Thoracic aorta (tissue), 2 donors: ENCODE measurements at regions not wholly inside any gene's neighbourhood (a gene's known extent, or its start where the extent isn't known, plus 50 kb on each side); places are given as distances from the start of the nearest gene placed in this dataset.

ENCODE experiments used
- ATAC-seq: fragments of 150-250 bp; one replicate; pipeline ENCODE4 v1.8.0; 2017; ENCODE audit warnings: low read depth; ENCODE audit not compliant: insufficient number of reproducible peaks, low FRiP score
- DNase-seq: peaks from one replicate; pipeline ENCODE4 v3.0.0-alpha.2; 2020; ENCODE audit warnings: low spot score
- H3K27ac ChIP-seq, 2 donors: fragments of 200-600 bp; sonication (generic); 1 replicate in 1 of 2; 2 replicates in 1 of 2; pipeline ENCODE4 v1.5.1; 2016; ENCODE audit warnings: mild to moderate bottlenecking in 2 of 2, moderate library complexity in 2 of 2
- H3K27me3 ChIP-seq: fragments of 200-600 bp; sonication (generic); replicated peaks from 2 replicates; pipeline ENCODE4 v1.6.0; 2016; ENCODE audit warnings: mild to moderate bottlenecking; ENCODE audit not compliant: insufficient read depth
- H3K36me3 ChIP-seq: fragments of 200-600 bp; sonication (generic); one replicate; pipeline ENCODE4 v1.5.1; 2016
- H3K4me1 ChIP-seq, 2 donors: fragments of 200-600 bp; sonication (generic); 1 replicate in 1 of 2; 2 replicates in 1 of 2; pipeline versions ENCODE4 v1.5.1 to v1.6.0; 2016; ENCODE audit warnings: low read depth in 2 of 2, mild to moderate bottlenecking in 1 of 2; ENCODE audit not compliant: control insufficient read depth in 1 of 2
- H3K4me3 ChIP-seq: fragments of 200-600 bp; sonication (generic); 2 replicates; pipeline ENCODE4 v1.5.1; 2016; ENCODE audit warnings: mild to moderate bottlenecking
- H3K9me3 ChIP-seq: fragments of 200-600 bp; sonication (generic); 2 replicates; pipeline ENCODE4 v1.5.1; 2016
- CTCF ChIP-seq: fragments of 200-600 bp; sonication (generic); IDR thresholded peaks from one replicate; pipeline ENCODE4 v1.5.1; 2019; ENCODE audit warnings: antibody characterized with exemption

- Histone ChIP-seq H3K27me3 (no peaks in the 10 kb centered on the region), H3K36me3 (no peaks in the 10 kb centered on the region), H3K9me3 (no peaks in the 10 kb centered on the region), H3K27ac (no peak overlapping the region), H3K4me3 (no peak overlapping the region), H3K4me1 (no peaks in the 10 kb centered on the region)
- ATAC-seq (no peak), DNase-seq (no peak)
- no peak for TF ChIP-seq CTCF
Observed at GRCh38 chr2:120425014-120425413, 79.1 kb downstream of the INHBB start.

DNA sequence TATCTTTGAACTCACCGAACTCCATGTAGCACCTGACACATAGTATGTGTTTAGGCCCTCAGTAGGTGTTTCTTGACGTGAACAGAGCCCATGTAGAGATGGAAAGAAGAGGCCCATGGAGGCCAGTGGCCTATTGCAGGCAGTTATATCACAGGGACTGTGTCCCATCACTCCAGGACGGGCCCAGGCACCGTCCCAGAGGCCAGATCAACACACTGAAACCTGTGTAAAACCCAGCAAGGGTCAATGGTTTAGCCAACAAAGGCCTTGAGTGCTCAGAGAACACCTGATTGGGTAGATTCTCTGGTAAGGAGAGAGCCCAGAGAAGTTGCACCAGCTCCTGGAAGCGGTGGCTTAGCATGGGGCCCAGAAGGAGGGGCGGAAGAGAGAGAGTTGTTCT is 82.8 kb downstream of the INHBB start:
- Histone ChIP-seq H3K9me3 (no peaks in the 10 kb centered on the region), H3K27me3 (no peaks in the 10 kb centered on the region), H3K4me3 (no peak overlapping the region), H3K27ac (no peak overlapping the region), H3K4me1 (no peaks in the 10 kb centered on the region), H3K36me3 (no peaks in the 10 kb centered on the region)
- TF ChIP-seq CTCF: no peak
- DNase-seq (no peak), ATAC-seq (no peak)

DNA sequence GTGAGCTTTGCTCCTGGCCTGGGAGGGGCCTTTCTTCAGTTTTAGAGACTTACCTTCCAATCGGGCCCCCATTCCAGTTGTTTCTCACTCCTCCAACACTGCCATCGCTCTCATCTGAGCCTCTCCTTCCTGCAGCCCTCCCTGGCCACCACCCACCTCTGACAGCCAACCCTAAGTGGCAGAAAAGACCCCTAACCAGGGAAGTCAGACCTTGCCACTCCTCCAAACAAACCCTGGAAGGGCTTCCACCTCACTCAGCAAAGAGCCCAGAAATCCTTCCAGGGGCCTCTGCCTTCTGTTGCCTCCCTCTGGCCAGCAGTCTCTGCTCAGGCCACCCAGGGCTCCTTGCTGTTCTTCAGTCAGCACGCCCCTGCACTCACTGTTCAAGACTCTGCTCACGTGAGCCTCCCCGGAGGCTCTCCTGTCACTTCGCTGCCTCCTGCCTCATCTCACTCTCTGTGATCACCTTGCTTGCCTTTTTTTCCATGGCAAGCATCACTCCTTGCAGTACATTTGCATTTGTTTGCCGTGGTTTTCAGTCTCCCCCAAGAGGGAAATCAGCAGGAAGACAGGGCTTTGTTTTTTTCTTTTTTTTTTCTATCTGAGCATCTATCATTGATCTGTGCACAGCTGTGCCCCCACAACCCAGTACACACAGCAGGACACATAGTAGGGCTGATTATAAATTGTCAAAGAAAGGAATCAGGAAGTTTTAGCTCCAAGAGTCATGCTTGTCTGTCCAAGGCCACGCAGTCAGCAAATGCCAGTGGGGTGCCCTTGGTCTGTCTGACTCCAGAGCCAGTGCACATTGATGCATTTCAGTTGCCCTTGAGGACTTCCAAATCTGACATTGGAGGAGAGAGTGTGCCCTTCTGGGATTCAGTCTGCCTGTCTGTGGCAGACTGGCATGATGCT is 83.9 kb downstream of the INHBB start:
- H3K36me3 ChIP-seq: no peaks in the 10 kb centered on the region
- H3K27ac ChIP-seq: no peak overlapping the region
- TF ChIP-seq CTCF: no peak
- no peaks in the 10 kb centered on the region for H3K27me3 ChIP-seq
- ATAC-seq (no peak), DNase-seq (no peak)
- H3K4me3 ChIP-seq: no peak overlapping the region
- H3K9me3 ChIP-seq: no peaks in the 10 kb centered on the region
- H3K4me1 ChIP-seq: no peaks in the 10 kb centered on the region

DNA sequence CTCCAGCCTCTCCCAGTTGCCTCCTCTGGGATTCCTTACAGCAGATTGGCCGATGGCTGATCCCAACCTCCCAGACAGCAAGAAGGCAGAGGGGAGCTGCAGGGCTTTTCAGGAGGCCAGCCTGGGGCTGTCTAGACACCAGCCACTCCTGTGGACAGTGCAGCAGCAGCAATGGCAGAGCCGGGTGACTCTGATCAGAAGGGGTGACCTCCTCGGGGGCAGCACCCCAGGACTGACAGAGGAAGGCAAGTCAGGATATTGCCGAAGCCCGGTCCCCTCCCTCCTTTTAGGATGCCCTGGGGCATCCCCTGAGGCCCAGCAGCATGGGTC is 84.5 kb downstream of the INHBB start:
- no peaks in the 10 kb centered on the region for H3K36me3 ChIP-seq
- ATAC-seq: no peak
- no peak for DNase-seq
- H3K9me3 ChIP-seq: no peaks in the 10 kb centered on the region
- H3K4me1 ChIP-seq: no peaks in the 10 kb centered on the region
- no peak overlapping the region for H3K4me3 ChIP-seq
- H3K27ac ChIP-seq: no peak overlapping the region
- no peak for TF ChIP-seq CTCF
- H3K27me3 ChIP-seq: no peaks in the 10 kb centered on the region

GRCh38 chr2:120430957-120431356 is 85.0 kb downstream of the INHBB start:
- H3K27me3 ChIP-seq: no peaks in the 10 kb centered on the region
- no peaks in the 10 kb centered on the region for H3K4me1 ChIP-seq
- TF ChIP-seq CTCF: no peak
- no peak overlapping the region for H3K4me3 ChIP-seq
- H3K27ac ChIP-seq: no peak overlapping the region
- H3K36me3 ChIP-seq: no peaks in the 10 kb centered on the region
- ATAC-seq: no peak
- no peak for DNase-seq
- no peaks in the 10 kb centered on the region for H3K9me3 ChIP-seq
